ENCODE measurements at regions not wholly inside any gene's neighbourhood (a gene's known extent, or its start where the extent isn't known, plus 50 kb on each side); places are given as distances from the start of the nearest gene placed in this dataset.

DNA sequence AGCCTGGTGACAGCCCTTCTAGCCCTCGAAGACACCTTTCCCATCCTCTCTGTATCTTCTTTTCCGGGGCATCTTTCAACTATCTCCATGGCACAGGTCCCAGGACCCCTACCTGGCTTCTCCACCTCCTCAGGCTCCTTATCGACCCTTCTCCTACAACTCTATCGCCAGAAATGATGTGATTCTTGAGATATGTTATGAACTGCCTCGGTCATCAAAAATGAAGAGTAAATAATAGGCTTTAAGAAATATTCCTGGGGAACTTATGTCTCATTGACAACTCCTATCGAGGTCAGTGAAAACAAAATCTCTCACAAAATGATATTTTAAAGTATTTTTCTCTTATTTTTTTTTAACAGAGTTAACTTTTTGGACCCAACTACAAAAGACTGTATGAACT, 405.5 kb upstream of the SHH start:
- ChIA-PET CTCF (no interaction called here), POLR2A (no interaction called here)
- ATAC-seq (no peak), DNase-seq (no peak)
- H3K4me1 Mint-ChIP-seq (ENCODE audit: low read depth) = no peaks in the 10 kb centered on the region
- no peaks in the 10 kb centered on the region for H3K36me3 Mint-ChIP-seq (ENCODE audit: low read depth)
- H3K27ac Mint-ChIP-seq = no peak overlapping the region
- no peaks in the 10 kb centered on the region for H3K27me3 Mint-ChIP-seq (ENCODE audit: low read depth)
- no peaks in the 10 kb centered on the region for H3K9me3 Mint-ChIP-seq (ENCODE audit: insufficient read depth)
- H3K4me3 Mint-ChIP-seq = no peak overlapping the region

DNA sequence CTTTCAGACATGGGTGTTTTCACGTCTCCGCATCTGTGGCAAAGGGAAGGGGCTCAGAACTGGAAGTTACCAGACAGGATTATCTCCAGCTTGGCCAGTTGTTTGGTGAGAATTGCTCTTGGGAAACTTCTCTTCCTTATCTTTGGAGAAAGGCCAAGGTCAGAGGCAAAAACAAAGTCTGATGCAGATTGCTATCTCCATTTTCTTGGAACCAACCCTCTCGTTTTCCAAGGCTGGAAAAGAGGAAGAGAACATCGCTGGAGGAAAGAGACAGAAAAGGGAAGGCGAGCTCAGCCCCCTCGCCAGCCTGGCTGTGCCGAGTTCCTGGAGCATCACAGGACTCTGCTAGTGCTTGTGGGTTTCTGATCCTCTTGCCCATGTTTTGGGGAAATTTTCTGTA, 396.8 kb upstream of the SHH start:
- POLR2A ChIA-PET = no interaction called here
- Mint-ChIP-seq H3K36me3 (ENCODE audit: low read depth) (no peaks in the 10 kb centered on the region), H3K4me1 (ENCODE audit: low read depth) (no peaks in the 10 kb centered on the region), H3K9me3 (ENCODE audit: insufficient read depth) (no peaks in the 10 kb centered on the region), H3K4me3 (no peak overlapping the region), H3K27me3 (ENCODE audit: low read depth) (no peaks in the 10 kb centered on the region), H3K27ac (no peak overlapping the region)
- DNase-seq (no peak), ATAC-seq (no peak)
- CTCF ChIA-PET = no interaction called here

DNA sequence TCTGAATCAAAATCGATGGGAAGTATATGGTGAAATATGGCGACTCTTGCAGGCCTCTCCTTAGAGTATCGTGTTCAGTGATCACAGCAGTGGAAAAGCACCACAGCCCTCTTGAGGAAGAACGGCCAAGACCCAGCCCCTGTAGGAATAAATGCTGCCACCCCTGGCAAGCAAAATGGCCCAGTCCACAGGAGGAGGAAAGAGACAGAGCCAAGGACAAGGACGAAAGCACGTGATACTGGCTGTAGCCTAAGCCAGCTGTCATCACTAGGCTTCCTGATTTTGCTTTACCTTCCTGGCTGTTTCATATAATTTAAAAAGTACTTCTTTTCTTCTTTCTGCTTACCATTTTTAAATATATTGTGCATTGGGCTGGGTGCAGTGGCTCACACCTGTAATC, 395.0 kb upstream of the SHH start:
- no peak overlapping the region for H3K4me3 Mint-ChIP-seq
- no peak overlapping the region for H3K27ac Mint-ChIP-seq
- ATAC-seq = no peak
- CTCF ChIA-PET = no interaction called here
- POLR2A ChIA-PET = no interaction called here
- H3K4me1 Mint-ChIP-seq (ENCODE audit: low read depth) = no peaks in the 10 kb centered on the region
- no peaks in the 10 kb centered on the region for H3K9me3 Mint-ChIP-seq (ENCODE audit: insufficient read depth)
- no peaks in the 10 kb centered on the region for H3K27me3 Mint-ChIP-seq (ENCODE audit: low read depth)
- H3K36me3 Mint-ChIP-seq (ENCODE audit: low read depth) = no peaks in the 10 kb centered on the region
- no peak for DNase-seq

DNA sequence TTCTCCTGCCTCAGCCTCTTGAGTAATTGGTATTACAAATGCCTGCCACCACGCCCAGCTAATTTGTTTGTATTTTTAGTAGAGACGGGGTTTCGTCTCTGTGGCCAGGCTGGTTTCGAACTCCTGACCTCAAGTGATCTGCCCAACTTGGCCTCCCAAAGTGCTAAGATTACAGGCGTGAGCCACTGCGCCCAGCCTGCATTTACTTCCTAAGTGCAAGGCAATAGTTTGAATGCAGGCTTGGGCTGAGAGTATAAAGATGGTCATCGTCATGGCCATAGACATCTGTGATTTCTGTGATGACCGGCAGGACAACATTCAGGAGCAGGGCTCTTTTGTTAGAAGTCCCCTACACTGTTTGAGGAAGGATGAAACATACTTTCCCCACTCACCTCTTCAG, 393.9 kb upstream of the SHH start:
- no peaks in the 10 kb centered on the region for H3K9me3 Mint-ChIP-seq (ENCODE audit: insufficient read depth)
- H3K4me1 Mint-ChIP-seq (ENCODE audit: low read depth) = no peaks in the 10 kb centered on the region
- no peaks in the 10 kb centered on the region for H3K27me3 Mint-ChIP-seq (ENCODE audit: low read depth)
- ATAC-seq (no peak), DNase-seq (no peak)
- H3K36me3 Mint-ChIP-seq (ENCODE audit: low read depth) = no peaks in the 10 kb centered on the region
- CTCF ChIA-PET = no interaction called here
- no peak overlapping the region for H3K4me3 Mint-ChIP-seq
- H3K27ac Mint-ChIP-seq = no peak overlapping the region
- POLR2A ChIA-PET = no interaction called here

DNA sequence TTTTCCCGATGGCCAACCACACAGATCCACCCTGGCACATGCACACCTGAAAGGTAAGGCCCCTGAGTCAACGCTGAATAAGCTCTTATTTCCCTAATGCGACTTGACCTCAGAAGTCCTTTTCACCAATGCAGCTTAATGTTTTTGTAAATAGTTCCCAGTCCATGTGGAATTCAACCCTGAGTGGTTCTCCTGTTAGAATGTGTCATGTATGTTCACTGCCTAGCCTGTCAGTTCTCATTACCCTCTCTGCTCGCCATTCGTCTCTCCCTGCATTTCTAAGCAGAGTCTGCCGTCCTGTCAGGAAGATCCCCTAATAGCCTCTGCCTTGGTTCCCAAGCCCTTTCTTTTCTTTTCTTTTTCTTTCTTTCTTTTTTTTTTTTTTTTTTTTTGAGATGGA, 392.6 kb upstream of the SHH start:
- Mint-ChIP-seq H3K4me3 (no peak overlapping the region), H3K4me1 (ENCODE audit: low read depth) (no peaks in the 10 kb centered on the region), H3K27ac (no peak overlapping the region), H3K36me3 (ENCODE audit: low read depth) (no peaks in the 10 kb centered on the region), H3K27me3 (ENCODE audit: low read depth) (no peaks in the 10 kb centered on the region), H3K9me3 (ENCODE audit: insufficient read depth) (no peaks in the 10 kb centered on the region)
- POLR2A ChIA-PET = no interaction called here
- DNase-seq (no peak), ATAC-seq (no peak)
- CTCF ChIA-PET = no interaction called here

DNA sequence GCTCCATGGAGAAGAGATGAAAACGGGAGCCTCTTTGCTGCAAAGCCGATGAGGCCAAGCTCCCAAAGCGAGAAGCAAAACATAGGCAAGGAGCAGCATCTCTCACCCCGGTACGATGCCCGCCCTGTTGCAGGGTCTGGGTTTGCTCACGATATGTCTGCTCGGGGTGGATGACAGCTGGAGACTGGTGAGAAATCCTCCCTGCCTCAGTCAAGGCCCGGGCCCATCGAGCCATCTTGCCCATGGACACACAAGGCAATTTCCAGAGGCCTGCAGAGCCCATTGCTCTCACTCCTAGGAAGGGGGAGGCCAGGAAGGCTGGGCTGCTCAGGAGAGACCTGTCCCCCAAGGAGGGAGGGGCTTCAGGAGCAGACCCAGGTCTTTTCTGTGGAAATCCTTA, 391.7 kb upstream of the SHH start:
- Mint-ChIP-seq H3K4me1 (ENCODE audit: low read depth) (no peaks in the 10 kb centered on the region), H3K27me3 (ENCODE audit: low read depth) (no peaks in the 10 kb centered on the region), H3K4me3 (no peak overlapping the region), H3K9me3 (ENCODE audit: insufficient read depth) (no peaks in the 10 kb centered on the region), H3K36me3 (ENCODE audit: low read depth) (no peaks in the 10 kb centered on the region), H3K27ac (no peak overlapping the region)
- POLR2A ChIA-PET = no interaction called here
- no peak for DNase-seq
- no peak for ATAC-seq
- CTCF ChIA-PET = no interaction called here

DNA sequence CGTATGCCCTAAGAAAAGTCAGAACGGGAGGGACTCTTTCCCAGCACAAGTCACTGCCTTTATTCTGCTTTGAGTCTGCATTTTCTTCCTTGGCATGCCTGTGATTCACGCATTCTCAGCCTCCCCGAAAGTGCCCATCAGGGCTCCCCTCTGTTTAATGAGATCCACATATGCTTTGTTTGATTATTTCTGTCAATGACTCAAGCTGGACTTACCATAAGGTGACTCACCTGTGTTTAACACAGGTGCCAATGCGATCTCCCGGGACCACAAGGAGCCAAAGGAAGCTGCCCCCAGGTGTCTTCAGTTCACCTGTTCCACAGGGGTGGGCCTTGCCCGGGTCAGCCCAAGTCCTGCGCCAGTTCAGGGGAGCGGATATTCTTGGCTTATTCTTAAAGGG, 386.0 kb upstream of the SHH start:
- H3K4me3 Mint-ChIP-seq = no peak overlapping the region
- POLR2A ChIA-PET = no interaction called here
- no peaks in the 10 kb centered on the region for H3K27me3 Mint-ChIP-seq (ENCODE audit: low read depth)
- no peaks in the 10 kb centered on the region for H3K4me1 Mint-ChIP-seq (ENCODE audit: low read depth)
- DNase-seq = no peak
- no peak for ATAC-seq
- no peaks in the 10 kb centered on the region for H3K9me3 Mint-ChIP-seq (ENCODE audit: insufficient read depth)
- no peak overlapping the region for H3K27ac Mint-ChIP-seq
- no peaks in the 10 kb centered on the region for H3K36me3 Mint-ChIP-seq (ENCODE audit: low read depth)
- CTCF ChIA-PET = no interaction called here

DNA sequence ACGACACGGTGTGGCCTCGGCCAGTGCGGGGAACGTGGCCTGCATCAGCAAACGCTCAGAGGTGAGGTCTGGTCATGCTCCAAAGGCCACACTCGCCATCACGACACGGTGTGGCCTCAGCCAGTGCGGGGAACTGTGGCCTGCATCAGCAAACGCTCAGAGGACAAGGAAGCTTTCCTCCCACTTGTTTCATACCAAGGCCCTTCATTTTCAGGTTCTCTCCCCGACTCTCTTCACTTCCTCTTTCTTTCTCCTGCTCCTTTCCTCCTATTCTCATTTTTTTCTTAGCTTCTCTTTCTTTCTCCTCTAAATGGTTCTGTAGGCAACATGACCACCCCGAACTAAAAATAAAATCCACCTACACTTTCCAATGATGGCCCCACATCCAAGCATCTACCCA, 384.4 kb upstream of the SHH start:
- Mint-ChIP-seq H3K4me1 (ENCODE audit: low read depth) (no peaks in the 10 kb centered on the region), H3K36me3 (ENCODE audit: low read depth) (no peaks in the 10 kb centered on the region), H3K27ac (no peak overlapping the region), H3K9me3 (ENCODE audit: insufficient read depth) (no peaks in the 10 kb centered on the region), H3K4me3 (no peak overlapping the region), H3K27me3 (ENCODE audit: low read depth) (no peaks in the 10 kb centered on the region)
- no peak for ATAC-seq
- ChIA-PET POLR2A (no interaction called here), CTCF (no interaction called here)
- no peak for DNase-seq

DNA sequence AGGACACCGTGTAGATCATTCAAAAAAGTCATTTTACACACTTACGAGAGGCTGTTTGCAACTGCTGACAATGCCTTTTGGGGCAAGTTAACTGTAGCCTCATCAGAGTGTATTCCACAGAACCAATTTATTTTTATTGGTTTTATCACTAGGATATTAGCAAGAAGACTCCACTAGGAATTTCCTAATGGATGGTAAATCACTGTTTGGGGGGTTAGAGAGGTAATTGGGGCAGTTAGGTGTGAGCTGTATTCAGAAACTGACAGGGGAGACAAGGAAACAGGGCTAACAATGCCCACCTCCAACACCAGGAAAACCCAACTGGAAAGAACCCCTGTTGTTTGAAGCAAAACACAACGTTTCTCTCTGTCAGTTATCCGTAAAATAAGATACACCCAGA, 383.0 kb upstream of the SHH start:
- H3K4me3 Mint-ChIP-seq = no peak overlapping the region
- H3K27ac Mint-ChIP-seq = no peak overlapping the region
- no peaks in the 10 kb centered on the region for H3K36me3 Mint-ChIP-seq (ENCODE audit: low read depth)
- ATAC-seq = no peak
- no peaks in the 10 kb centered on the region for H3K4me1 Mint-ChIP-seq (ENCODE audit: low read depth)
- CTCF ChIA-PET = no interaction called here
- H3K9me3 Mint-ChIP-seq (ENCODE audit: insufficient read depth) = no peaks in the 10 kb centered on the region
- no peaks in the 10 kb centered on the region for H3K27me3 Mint-ChIP-seq (ENCODE audit: low read depth)
- POLR2A ChIA-PET = no interaction called here
- DNase-seq = no peak

DNA sequence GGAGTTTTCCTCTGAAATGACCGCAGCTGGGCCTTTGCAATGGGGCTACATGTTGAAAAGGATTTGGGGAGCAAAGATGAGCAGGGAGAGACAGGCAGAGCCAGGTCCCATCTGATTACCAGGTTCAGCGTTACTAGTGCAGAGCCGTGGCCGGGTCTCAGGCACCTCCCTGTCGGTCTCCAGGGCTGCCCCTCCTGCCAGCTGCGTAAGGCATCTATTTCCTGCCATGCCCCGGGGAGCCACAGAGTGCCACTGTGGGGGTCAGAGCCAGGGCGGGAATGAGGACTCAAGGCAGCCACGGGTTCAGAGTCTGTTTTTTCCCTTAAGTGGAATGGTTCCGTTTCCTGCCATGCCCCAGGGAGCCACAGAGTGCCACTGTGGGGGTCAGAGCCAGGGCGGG, 382.6 kb upstream of the SHH start:
- H3K36me3 Mint-ChIP-seq (ENCODE audit: low read depth) = no peaks in the 10 kb centered on the region
- ChIA-PET CTCF (no interaction called here), POLR2A (no interaction called here)
- no peaks in the 10 kb centered on the region for H3K27me3 Mint-ChIP-seq (ENCODE audit: low read depth)
- ATAC-seq = no peak
- H3K4me3 Mint-ChIP-seq = no peak overlapping the region
- DNase-seq = no peak
- H3K27ac Mint-ChIP-seq = no peak overlapping the region
- no peaks in the 10 kb centered on the region for H3K4me1 Mint-ChIP-seq (ENCODE audit: low read depth)
- H3K9me3 Mint-ChIP-seq (ENCODE audit: insufficient read depth) = no peaks in the 10 kb centered on the region

DNA sequence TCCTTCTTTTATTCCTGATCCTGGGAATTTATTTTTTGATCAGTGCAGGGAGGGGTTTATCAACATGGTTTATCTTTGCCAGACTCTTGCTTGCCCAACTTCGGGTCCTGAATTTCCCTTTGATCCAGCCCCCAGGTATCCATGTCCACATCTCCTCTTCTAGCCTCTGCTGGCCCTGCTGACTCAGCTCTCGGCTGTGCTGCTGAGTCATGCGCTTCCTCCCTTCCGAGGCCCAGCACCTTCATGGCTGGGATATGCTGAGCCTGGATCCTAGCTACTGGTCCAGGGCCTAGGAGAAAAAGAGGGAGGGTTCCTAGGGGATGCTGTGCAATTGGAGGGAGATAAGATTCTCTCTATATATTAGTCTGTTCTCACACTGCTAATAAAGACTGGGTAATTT, 380.7 kb upstream of the SHH start:
- DNase-seq (no peak), ATAC-seq (no peak)
- H3K4me1 Mint-ChIP-seq (ENCODE audit: low read depth) = no peaks in the 10 kb centered on the region
- ChIA-PET POLR2A (no interaction called here), CTCF (no interaction called here)
- no peaks in the 10 kb centered on the region for H3K27me3 Mint-ChIP-seq (ENCODE audit: low read depth)
- no peak overlapping the region for H3K4me3 Mint-ChIP-seq
- no peak overlapping the region for H3K27ac Mint-ChIP-seq
- no peaks in the 10 kb centered on the region for H3K36me3 Mint-ChIP-seq (ENCODE audit: low read depth)
- H3K9me3 Mint-ChIP-seq (ENCODE audit: insufficient read depth) = no peaks in the 10 kb centered on the region

DNA sequence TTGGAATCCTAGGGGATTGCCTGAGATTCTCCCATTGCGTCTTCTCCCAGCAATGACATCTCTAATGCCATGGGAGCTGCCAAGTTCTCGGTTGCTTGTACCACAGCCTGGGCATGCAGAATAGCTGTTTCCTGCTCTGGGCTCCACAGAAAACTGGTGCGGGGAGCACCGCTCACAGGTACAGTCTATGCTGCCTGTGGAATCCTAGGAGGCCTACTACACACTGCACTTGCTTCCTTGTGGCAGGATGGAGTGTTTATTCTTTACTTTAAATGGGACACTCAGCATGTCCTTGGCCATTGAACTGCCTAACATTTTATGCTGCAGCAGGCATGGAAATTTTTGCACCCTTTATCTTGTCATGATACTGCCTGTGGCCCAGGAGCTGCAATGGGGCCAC, 378.8 kb upstream of the SHH start:
- CTCF ChIA-PET = no interaction called here
- no peaks in the 10 kb centered on the region for H3K36me3 Mint-ChIP-seq (ENCODE audit: low read depth)
- no peaks in the 10 kb centered on the region for H3K27me3 Mint-ChIP-seq (ENCODE audit: low read depth)
- POLR2A ChIA-PET = no interaction called here
- DNase-seq (no peak), ATAC-seq (no peak)
- H3K9me3 Mint-ChIP-seq (ENCODE audit: insufficient read depth) = no peaks in the 10 kb centered on the region
- no peaks in the 10 kb centered on the region for H3K4me1 Mint-ChIP-seq (ENCODE audit: low read depth)
- H3K4me3 Mint-ChIP-seq = no peak overlapping the region
- H3K27ac Mint-ChIP-seq = no peak overlapping the region

DNA sequence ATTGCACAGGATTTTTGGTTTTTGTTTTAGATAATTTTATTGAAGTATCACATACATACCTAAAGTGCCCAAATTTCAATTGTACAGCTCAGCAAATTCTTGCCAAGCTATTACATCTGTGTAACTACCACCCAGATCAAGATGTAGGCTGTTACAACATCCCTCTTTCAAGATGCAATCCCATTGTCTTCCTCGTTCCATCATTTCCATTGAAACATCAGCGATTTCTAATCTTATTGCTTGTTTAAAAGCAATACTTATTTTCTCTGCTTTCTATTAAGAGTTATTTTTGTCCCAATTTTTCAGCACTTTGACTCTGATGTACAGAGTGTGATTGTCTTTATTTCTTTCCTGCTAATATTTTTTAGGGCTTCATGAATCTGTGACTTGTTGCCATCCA, 372.8 kb upstream of the SHH start:
- no peak for DNase-seq
- CTCF ChIA-PET = no interaction called here
- H3K36me3 Mint-ChIP-seq (ENCODE audit: low read depth) = no peaks in the 10 kb centered on the region
- no peak overlapping the region for H3K4me3 Mint-ChIP-seq
- POLR2A ChIA-PET = no interaction called here
- no peaks in the 10 kb centered on the region for H3K9me3 Mint-ChIP-seq (ENCODE audit: insufficient read depth)
- H3K27me3 Mint-ChIP-seq (ENCODE audit: low read depth) = peaks cover 13% of the 10 kb centered on the region
- no peak for ATAC-seq
- H3K4me1 Mint-ChIP-seq (ENCODE audit: low read depth) = no peaks in the 10 kb centered on the region
- no peak overlapping the region for H3K27ac Mint-ChIP-seq

DNA sequence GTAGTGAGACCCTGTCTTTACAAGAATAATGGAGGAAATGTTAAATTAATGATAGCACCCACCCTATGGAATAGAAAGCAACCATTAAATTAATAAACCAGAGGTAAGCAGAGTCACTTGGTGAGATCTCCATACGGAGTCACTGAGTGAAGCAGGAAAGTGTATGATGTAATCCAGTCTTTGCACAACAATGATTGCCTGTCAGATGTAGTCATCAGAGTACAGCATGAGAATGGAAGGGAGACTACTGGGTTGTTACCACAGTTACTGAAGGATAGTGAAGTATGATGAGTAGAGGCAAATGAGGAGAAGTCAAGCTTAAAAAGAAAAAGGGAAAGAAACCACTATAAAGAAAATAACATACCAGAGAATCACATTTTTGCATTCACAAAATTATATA, 371.9 kb upstream of the SHH start:
- ATAC-seq = no peak
- peaks cover 13% of the 10 kb centered on the region for H3K27me3 Mint-ChIP-seq (ENCODE audit: low read depth)
- no peak overlapping the region for H3K27ac Mint-ChIP-seq
- DNase-seq = no peak
- ChIA-PET CTCF (no interaction called here), POLR2A (no interaction called here)
- H3K36me3 Mint-ChIP-seq (ENCODE audit: low read depth) = no peaks in the 10 kb centered on the region
- H3K9me3 Mint-ChIP-seq (ENCODE audit: insufficient read depth) = no peaks in the 10 kb centered on the region
- H3K4me3 Mint-ChIP-seq = no peak overlapping the region
- H3K4me1 Mint-ChIP-seq (ENCODE audit: low read depth) = no peaks in the 10 kb centered on the region

Data from activated CD8-positive, alpha-beta T cell treated with anti-CD3 and anti-CD28 coated beads, Interleukin-2, amount 10 ng/mL, durations not matched to agents 7 days and 5 days (primary cell).